Left ventricle myocardium inferior (tissue), 1 donor: ENCODE measurements at regions not wholly inside any gene's neighbourhood (a gene's known extent, or its start where the extent isn't known, plus 50 kb on each side); places are given as distances from the start of the nearest gene placed in this dataset.

ENCODE experiments used
- DNase-seq: peaks from one replicate; pipeline ENCODE4 v3.0.0-alpha.2; 2020
- H3K27ac ChIP-seq: fragments of 200-600 bp; replicated peaks from 2 replicates; pipeline ENCODE4 v1.8.0; 2021
- H3K27me3 ChIP-seq: fragments of 200-600 bp; 2 replicates; pipeline ENCODE4 v1.8.0; 2021; ENCODE audit warnings: low read depth
- H3K36me3 ChIP-seq: fragments of 200-600 bp; 2 replicates; pipeline ENCODE4 v1.8.0; 2021
- H3K4me1 ChIP-seq: fragments of 200-600 bp; 2 replicates; pipeline ENCODE4 v1.8.0; 2021
- H3K4me3 ChIP-seq: fragments of 200-600 bp; 2 replicates; pipeline ENCODE4 v1.8.0; 2021; ENCODE audit warnings: mild to moderate bottlenecking, moderate library complexity
- H3K9me3 ChIP-seq: fragments of 200-600 bp; replicated peaks from 2 replicates; pipeline ENCODE4 v1.8.0; 2021
- CTCF ChIP-seq: fragments of 200-600 bp; IDR thresholded peaks from 2 replicates; pipeline ENCODE4 v1.8.0; 2021; ENCODE audit warnings: antibody characterized with exemption, mild to moderate bottlenecking, borderline replicate concordance
- intact Hi-C: fragments of 100-400 bp; cut with micrococcal nuclease; formaldehyde crosslinking; loops from one replicate; pipeline ENCODE4 v1.11.0; 2022
- donor health status: DM: no; HTN: yes; CAD: no; lungs with severe emphysema.

GRCh38 chr4:152225680-152226079, 310.2 kb downstream of the FBXW7 start:
- H3K27me3 ChIP-seq = no peaks in the 10 kb centered on the region
- H3K27ac ChIP-seq = no peak overlapping the region
- no peaks in the 10 kb centered on the region for H3K36me3 ChIP-seq
- peaks cover 4% of the 10 kb centered on the region for H3K9me3 ChIP-seq
- no peak overlapping the region for H3K4me3 ChIP-seq
- no peak for DNase-seq
- no peaks in the 10 kb centered on the region for H3K4me1 ChIP-seq
- TF ChIP-seq CTCF = no peak
- intact Hi-C loops = no loop called here

GRCh38 chr4:152224721-152225420, 311.0 kb downstream of the FBXW7 start:
- H3K27me3 ChIP-seq = no peaks in the 10 kb centered on the region
- intact Hi-C loops = no loop called here
- no peak overlapping the region for H3K4me3 ChIP-seq
- H3K27ac ChIP-seq = no peak overlapping the region
- TF ChIP-seq CTCF = no peak
- H3K9me3 ChIP-seq = peaks cover 4% of the 10 kb centered on the region
- no peaks in the 10 kb centered on the region for H3K4me1 ChIP-seq
- H3K36me3 ChIP-seq = no peaks in the 10 kb centered on the region
- DNase-seq = no peak

- no peaks in the 10 kb centered on the region for H3K27me3 ChIP-seq
- no peaks in the 10 kb centered on the region for H3K4me1 ChIP-seq
- H3K36me3 ChIP-seq = no peaks in the 10 kb centered on the region
- H3K27ac ChIP-seq = no peak overlapping the region
- no peak for TF ChIP-seq CTCF
- no peak for DNase-seq
- H3K9me3 ChIP-seq = peaks cover 4% of the 10 kb centered on the region
- no peak overlapping the region for H3K4me3 ChIP-seq
- intact Hi-C loops = no loop called here
Observed at GRCh38 chr4:152224223-152224622, 311.7 kb downstream of the FBXW7 start.

- H3K27me3 ChIP-seq = no peaks in the 10 kb centered on the region
- no peak for DNase-seq
- no peak for TF ChIP-seq CTCF
- H3K9me3 ChIP-seq = peaks cover 4% of the 10 kb centered on the region
- no peak overlapping the region for H3K27ac ChIP-seq
- no peak overlapping the region for H3K4me3 ChIP-seq
- intact Hi-C loops = no loop called here
- H3K4me1 ChIP-seq = no peaks in the 10 kb centered on the region
- no peaks in the 10 kb centered on the region for H3K36me3 ChIP-seq
Observed at GRCh38 chr4:152223600-152223999, 312.3 kb downstream of the FBXW7 start.

- Histone ChIP-seq H3K9me3 (peaks cover 4% of the 10 kb centered on the region), H3K27me3 (no peaks in the 10 kb centered on the region), H3K4me1 (no peaks in the 10 kb centered on the region), H3K27ac (no peak overlapping the region), H3K36me3 (no peaks in the 10 kb centered on the region), H3K4me3 (no peak overlapping the region)
- no peak for DNase-seq
- intact Hi-C loops = no loop called here
- no peak for TF ChIP-seq CTCF
Observed at GRCh38 chr4:152221816-152222516, 313.9 kb downstream of the FBXW7 start.
